ENCODE measurements at regions not wholly inside any gene's neighbourhood (a gene's known extent, or its start where the extent isn't known, plus 50 kb on each side); places are given as distances from the start of the nearest gene placed in this dataset.

DNA sequence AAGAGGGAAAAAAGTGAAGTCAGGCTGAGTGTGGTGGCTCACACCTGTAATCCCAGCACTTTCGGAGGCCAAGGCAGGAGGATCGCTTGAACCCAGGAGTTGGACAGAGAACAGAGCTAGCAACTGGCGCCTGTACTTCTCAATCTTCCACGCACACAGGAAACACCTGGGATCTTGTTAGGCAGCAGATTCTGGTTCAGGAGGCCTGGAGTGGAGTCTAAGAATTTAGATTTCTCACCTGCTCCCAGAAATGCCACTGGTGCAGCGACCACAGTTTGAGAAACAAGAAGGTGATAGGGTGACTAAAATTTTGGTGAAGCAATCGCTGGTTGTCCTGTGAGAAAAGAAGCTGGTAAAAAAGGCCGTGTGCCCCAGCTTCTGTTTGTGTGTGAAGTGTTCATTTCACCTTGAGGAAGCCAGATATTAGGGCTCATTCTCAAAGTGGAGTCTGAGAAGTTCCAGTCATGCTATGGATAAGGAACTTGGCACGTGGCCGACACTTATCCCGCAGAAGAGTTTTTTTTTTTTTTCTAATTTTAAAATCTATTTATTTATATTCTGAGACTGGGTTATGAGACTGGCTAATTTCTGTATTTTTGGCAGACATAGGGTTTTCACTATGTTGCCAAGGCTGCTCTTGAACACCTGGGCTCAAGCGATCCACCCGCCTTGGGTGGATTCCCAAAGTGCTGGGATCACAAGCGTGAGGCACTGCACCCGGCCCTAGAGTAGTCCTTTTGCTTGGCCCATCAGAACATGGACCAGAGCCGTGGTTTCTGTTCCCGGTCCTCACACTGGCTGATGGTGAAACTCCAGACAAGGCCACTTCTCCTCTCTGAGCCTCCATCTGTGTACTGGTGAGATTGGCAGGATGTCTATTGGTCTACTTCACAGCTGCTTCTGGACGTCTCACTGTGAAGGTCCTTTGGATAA is 324.6 kb upstream of the PROK2 start (continued):
- TF ChIP-seq SAP30 (IDR thresholded peaks at IDR 0.05; ENCODE audit: insufficient read depth, insufficient replicate concordance, low read length) (no peak), SIN3A (conservative IDR thresholded peaks at IDR 0.05 in 1 of 2, IDR thresholded peaks at IDR 0.05 in 1 of 2; ENCODE audit: low read depth in 1 of 2, low read length in 2 of 2) (no peak), CHD1 (IDR thresholded peaks at IDR 0.05; ENCODE audit: low read depth, low read length) (no peak), RXRA (IDR thresholded peaks at IDR 0.05; ENCODE audit: insufficient read depth, low read depth, low read length) (no peak)

Measured in H1 (cell line).